Endothelial cell of umbilical vein (primary cell): ENCODE measurements at regions not wholly inside any gene's neighbourhood (a gene's known extent, or its start where the extent isn't known, plus 50 kb on each side); places are given as distances from the start of the nearest gene placed in this dataset.

Experiments used
- BruUV-seq: library from RNA; stranded (reverse); fragments of 400-500 nt; replicated peaks from 2 replicates; lab custom pipeline; 2021; lab: Mats Ljungman, UMichigan
- CTCF ChIA-PET: fragments of 300-600, 350-600 bp; sonication (Branson Sonifier 250); formaldehyde crosslinking; loops from one replicate; lab custom pipeline; 2021; ENCODE audit warnings: antibody characterized with exemption, inconsistent platforms; lab: Charles Lee
- POLR2A ChIA-PET: fragments of 300-600, 350-600 bp; sonication (Branson Sonifier 250); formaldehyde crosslinking; loops from one replicate; lab custom pipeline; 2021; ENCODE audit warnings: antibody characterized with exemption, inconsistent platforms; lab: Charles Lee
- DNase-seq: peaks from one replicate; pipeline ENCODE4 v3.0.0-alpha.2; 2011; ENCODE audit warnings: low read depth, low spot score
- FAIRE-seq: peaks from 2 replicates; lab custom pipeline; 2011; peaks lifted over from hg19 to GRCh38; lab: Jason Lieb, UNC
- H2AFZ ChIP-seq: 2 replicates; pipeline ENCODE4 v1.6.0; 2012; ENCODE audit warnings: low read depth, low read length, control low read depth, inconsistent platforms
- H3K27ac ChIP-seq: 2 replicates; pipeline ENCODE4 v1.5.1; 2011; ENCODE audit warnings: low read depth, mild to moderate bottlenecking, control low read depth, low read length, moderate library complexity; ENCODE audit not compliant: insufficient read depth
- H3K27me3 ChIP-seq, 2 experiments: 2 replicates each; pipeline versions ENCODE4 v1.6.0 to v1.6.1; 2011; ENCODE audit warnings: low read length in 2 of 2, mixed read lengths in 1 of 2; ENCODE audit not compliant: control insufficient read depth in 2 of 2, insufficient read depth in 2 of 2
- H3K36me3 ChIP-seq, 2 experiments: 2 replicates in 1 of 2; 3 replicates in 1 of 2; pipeline ENCODE4 v1.5.1; 2011; ENCODE audit warnings: low read length in 2 of 2, mild to moderate bottlenecking in 1 of 2, moderate library complexity in 1 of 2; ENCODE audit not compliant: control insufficient read depth in 2 of 2, insufficient read depth in 2 of 2; ENCODE audit errors: extremely low read depth in 1 of 2
- H3K4me1 ChIP-seq: 3 replicates; pipeline ENCODE4 v1.5.1; 2011; ENCODE audit warnings: mild to moderate bottlenecking, low read length; ENCODE audit not compliant: control insufficient read depth, insufficient read depth; ENCODE audit errors: extremely low read depth
- H3K4me2 ChIP-seq: 2 replicates; pipeline ENCODE4 v1.6.1; 2011; ENCODE audit warnings: low read length, control low read depth, mixed read lengths; ENCODE audit not compliant: insufficient read depth
- H3K4me3 ChIP-seq, 3 experiments: fragments of 200-600 bp in 1 of 3; sonication (generic), shearing (Covaris generic) in 1 of 3; replicated peaks in 1 of 3; 2 replicates each; pipeline ENCODE4 v1.5.1; 2011 to 2016; ENCODE audit warnings: control low read depth in 3 of 3, low read length in 3 of 3, mild to moderate bottlenecking in 2 of 3, inconsistent platforms in 1 of 3, low read depth in 1 of 3, moderate library complexity in 1 of 3; ENCODE audit not compliant: insufficient read depth in 1 of 3
- H3K79me2 ChIP-seq: 2 replicates; pipeline ENCODE4 v1.6.0; 2012; ENCODE audit warnings: low read length, inconsistent platforms; ENCODE audit not compliant: control insufficient read depth, insufficient read depth
- H3K9ac ChIP-seq: replicated peaks from 2 replicates; pipeline ENCODE3; 2011; ENCODE audit warnings: low read length, control low read depth; ENCODE audit not compliant: insufficient read depth; ENCODE audit errors: extremely low read depth
- H3K9me1 ChIP-seq: replicated peaks from 3 replicates; pipeline ENCODE4 v1.6.0; 2011; ENCODE audit warnings: mild to moderate bottlenecking, low read length; ENCODE audit not compliant: control insufficient read depth, insufficient read depth; ENCODE audit errors: extremely low read depth
- H3K9me3 ChIP-seq: replicated peaks from 2 replicates; pipeline ENCODE4 v1.5.1; 2012; ENCODE audit warnings: low read length, inconsistent platforms; ENCODE audit not compliant: control insufficient read depth, insufficient read depth
- H4K20me1 ChIP-seq: replicated peaks from 2 replicates; pipeline ENCODE3; 2011; ENCODE audit warnings: mild to moderate bottlenecking, low read length; ENCODE audit not compliant: control insufficient read depth, insufficient read depth; ENCODE audit errors: extremely low read depth
- FOS ChIP-seq: IDR thresholded peaks from 2 replicates; pipeline ENCODE4 v1.6.1; 2011; ENCODE audit warnings: mild to moderate bottlenecking, low read length, moderate library complexity, borderline replicate concordance; ENCODE audit not compliant: insufficient read depth
- GATA2 ChIP-seq: IDR thresholded peaks from 2 replicates; pipeline ENCODE4 v1.7.0; 2011; ENCODE audit warnings: low read depth, mild to moderate bottlenecking, moderate library complexity, mixed read lengths, low read length; ENCODE audit not compliant: insufficient read length, insufficient read depth
- JUN ChIP-seq: IDR thresholded peaks from 2 replicates; pipeline ENCODE4 v1.6.1; 2011; ENCODE audit warnings: borderline replicate concordance, low read depth; ENCODE audit not compliant: insufficient read length, insufficient read depth
- MYC ChIP-seq: IDR thresholded peaks from one replicate; pipeline ENCODE4 v1.6.1; 2011; ENCODE audit warnings: mild to moderate bottlenecking, low read depth, low read length
- POLR2A ChIP-seq: IDR thresholded peaks from 2 replicates; pipeline ENCODE4 v1.6.1; 2012; ENCODE audit warnings: low read depth, mild to moderate bottlenecking, control low read depth, low read length
- POLR2AphosphoS5 ChIP-seq: IDR thresholded peaks from 2 replicates; pipeline ENCODE4 v1.6.1; 2012; ENCODE audit warnings: low read depth, mild to moderate bottlenecking, control low read depth, low read length, moderate library complexity; ENCODE audit not compliant: insufficient read depth
- dilution Hi-C: fragments of 300-500 bp; cut with MboI; formaldehyde crosslinking; loops from one replicate; pipeline ENCODE4 v1.15.0; 2019; ENCODE audit warnings: low sequenced_read_pairs; ENCODE audit not compliant: extremely low pct_ligation_motif_present
- intact Hi-C: fragments of 100-400 bp; cut with micrococcal nuclease; formaldehyde crosslinking; loops from one replicate; pipeline ENCODE4 v1.10.0; 2022
- TF ChIP-seq, protein P1 (sequence below): IDR thresholded peaks from 2 replicates; pipeline ENCODE4 v1.6.1; 2011; ENCODE audit not compliant: insufficient read depth, insufficient read length
- TF ChIP-seq, protein P2 (sequence below), 2 donors: IDR thresholded peaks; 1 replicate in 1 of 2; 2 replicates in 1 of 2; pipeline ENCODE4 v1.5.1; 2011; ENCODE audit warnings: low read length in 2 of 2, mild to moderate bottlenecking in 2 of 2, moderate library complexity in 2 of 2, control low read depth in 1 of 2, inconsistent platforms in 1 of 2, low read depth in 1 of 2; ENCODE audit not compliant: insufficient read depth in 1 of 2; ENCODE audit errors: extremely low read depth in 1 of 2

DNA sequence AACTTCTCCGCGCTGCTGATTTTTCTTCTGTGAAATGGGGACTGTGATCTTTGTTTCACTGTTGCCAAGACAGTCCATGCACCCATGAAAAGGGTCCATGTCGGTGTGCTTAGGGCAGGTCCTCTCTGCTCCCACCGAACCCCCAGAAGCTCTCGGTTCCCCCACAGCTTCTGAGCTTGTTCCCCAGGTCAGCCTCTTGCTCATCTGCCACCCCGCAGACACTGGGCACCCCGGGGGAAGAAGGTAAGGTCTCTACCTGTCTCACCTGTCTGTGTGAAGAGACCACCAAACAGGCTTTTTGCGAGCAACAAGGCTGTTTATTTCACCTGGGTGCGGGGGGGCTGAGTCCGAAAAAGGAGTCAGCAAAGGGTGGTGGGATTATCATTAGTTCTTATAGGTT, 66.2 kb upstream of the NANOS1 start:
- no peak overlapping the region for H3K4me3 ChIP-seq
- no peak overlapping the region for H3K9ac ChIP-seq
- H3K79me2 ChIP-seq, result no peaks in the 10 kb centered on the region
- no peak overlapping the region for H3K4me2 ChIP-seq
- dilution Hi-C loops, result no loop called here
- POLR2A ChIA-PET, result no interaction called here
- BruUV-seq, result no TSS peak
- H3K9me1 ChIP-seq, result no peaks in the 10 kb centered on the region
- TF ChIP-seq JUN (no peak), GATA2 (no peak), MYC (no peak), POLR2A (no peak), POLR2AphosphoS5 (no peak), FOS (no peak)
- TF ChIP-seq, protein P1, sequence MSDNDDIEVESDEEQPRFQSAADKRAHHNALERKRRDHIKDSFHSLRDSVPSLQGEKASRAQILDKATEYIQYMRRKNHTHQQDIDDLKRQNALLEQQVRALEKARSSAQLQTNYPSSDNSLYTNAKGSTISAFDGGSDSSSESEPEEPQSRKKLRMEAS, result no peak
- TF ChIP-seq, protein P2, sequence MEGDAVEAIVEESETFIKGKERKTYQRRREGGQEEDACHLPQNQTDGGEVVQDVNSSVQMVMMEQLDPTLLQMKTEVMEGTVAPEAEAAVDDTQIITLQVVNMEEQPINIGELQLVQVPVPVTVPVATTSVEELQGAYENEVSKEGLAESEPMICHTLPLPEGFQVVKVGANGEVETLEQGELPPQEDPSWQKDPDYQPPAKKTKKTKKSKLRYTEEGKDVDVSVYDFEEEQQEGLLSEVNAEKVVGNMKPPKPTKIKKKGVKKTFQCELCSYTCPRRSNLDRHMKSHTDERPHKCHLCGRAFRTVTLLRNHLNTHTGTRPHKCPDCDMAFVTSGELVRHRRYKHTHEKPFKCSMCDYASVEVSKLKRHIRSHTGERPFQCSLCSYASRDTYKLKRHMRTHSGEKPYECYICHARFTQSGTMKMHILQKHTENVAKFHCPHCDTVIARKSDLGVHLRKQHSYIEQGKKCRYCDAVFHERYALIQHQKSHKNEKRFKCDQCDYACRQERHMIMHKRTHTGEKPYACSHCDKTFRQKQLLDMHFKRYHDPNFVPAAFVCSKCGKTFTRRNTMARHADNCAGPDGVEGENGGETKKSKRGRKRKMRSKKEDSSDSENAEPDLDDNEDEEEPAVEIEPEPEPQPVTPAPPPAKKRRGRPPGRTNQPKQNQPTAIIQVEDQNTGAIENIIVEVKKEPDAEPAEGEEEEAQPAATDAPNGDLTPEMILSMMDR (IDR thresholded peaks at IDR 0.05; ENCODE audit: extremely low read depth in 1 of 2, insufficient read depth in 1 of 2, low read depth in 1 of 2, low read length in 2 of 2), result no peak
- H3K27ac ChIP-seq, result no peak overlapping the region
- CTCF ChIA-PET, result no interaction called here
- H3K4me1 ChIP-seq, result no peaks in the 10 kb centered on the region
- no peaks in the 10 kb centered on the region for H3K36me3 ChIP-seq
- no peaks in the 10 kb centered on the region for H4K20me1 ChIP-seq
- no peaks in the 10 kb centered on the region for H3K9me3 ChIP-seq
- H2AFZ ChIP-seq, result no peak overlapping the region
- no peaks in the 10 kb centered on the region for H3K27me3 ChIP-seq
- no peak for DNase-seq
- intact Hi-C loops, result no loop called here
- no peak for FAIRE-seq
